Astrocyte (in vitro differentiated cells and primary cell): ENCODE measurements at regions not wholly inside any gene's neighbourhood (a gene's known extent, or its start where the extent isn't known, plus 50 kb on each side); places are given as distances from the start of the nearest gene placed in this dataset.

Experiments used
- CTCF ChIP-seq: IDR thresholded peaks from 2 replicates; pipeline ENCODE4 v1.5.1; 2011; ENCODE audit warnings: low read depth, mild to moderate bottlenecking, inconsistent platforms, low read length, moderate library complexity; ENCODE audit not compliant: insufficient read depth
- EZH2 ChIP-seq: IDR thresholded peaks from 2 replicates; pipeline ENCODE4 v1.6.1; 2012; ENCODE audit warnings: mild to moderate bottlenecking, low read length, inconsistent platforms; ENCODE audit not compliant: insufficient read depth

DNA sequence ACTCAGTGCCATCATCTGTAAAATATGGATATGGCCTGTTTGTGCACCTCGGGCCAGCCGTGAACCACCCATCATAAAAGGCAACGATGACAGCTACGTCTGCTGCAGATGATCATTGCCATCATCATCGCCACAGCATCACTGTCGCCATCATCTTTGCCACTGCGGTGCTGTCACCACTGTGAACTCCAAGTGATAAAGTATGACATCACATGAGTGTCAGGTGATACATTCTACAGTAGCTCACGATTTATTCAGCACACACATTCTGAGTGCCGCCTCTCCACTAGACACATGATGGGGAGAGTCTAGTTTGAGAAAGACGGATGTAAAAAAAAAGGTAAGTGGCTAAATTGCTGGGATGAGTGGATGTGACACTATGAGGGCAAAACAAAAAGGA lies 755.4 kb upstream of the RAB6C start:
- TF ChIP-seq CTCF (no peak), EZH2 (no peak)
